Mesenchymal stem cell (in vitro differentiated cells and primary cell): ENCODE measurements at regions not wholly inside any gene's neighbourhood (a gene's known extent, or its start where the extent isn't known, plus 50 kb on each side); places are given as distances from the start of the nearest gene placed in this dataset. TPM values are rescaled to one million over a fixed set of nuclear protein-coding genes. Genes with fewer than 3 reads are reported as not detected.

Experiments used
- small RNA-seq: library from polyadenylated mRNA; stranded (forward); fragments of <200 nt; extraction: miRNeasy Mini kit (QIAGEN cat#:217004); gene quantifications from one replicate; pipeline ENCODE3, GENCODE V24; 2013; ENCODE audit warnings: low read depth

Small RNA genes lying in the stretch of these regions (small RNA-seq; reads per million reads assigned to genes)
- gene MIR548AG1 (not detected), gene RF00019 (not detected), gene RNU6-1325P (not detected)
